ENCODE measurements at regions not wholly inside any gene's neighbourhood (a gene's known extent, or its start where the extent isn't known, plus 50 kb on each side); places are given as distances from the start of the nearest gene placed in this dataset.

DNA sequence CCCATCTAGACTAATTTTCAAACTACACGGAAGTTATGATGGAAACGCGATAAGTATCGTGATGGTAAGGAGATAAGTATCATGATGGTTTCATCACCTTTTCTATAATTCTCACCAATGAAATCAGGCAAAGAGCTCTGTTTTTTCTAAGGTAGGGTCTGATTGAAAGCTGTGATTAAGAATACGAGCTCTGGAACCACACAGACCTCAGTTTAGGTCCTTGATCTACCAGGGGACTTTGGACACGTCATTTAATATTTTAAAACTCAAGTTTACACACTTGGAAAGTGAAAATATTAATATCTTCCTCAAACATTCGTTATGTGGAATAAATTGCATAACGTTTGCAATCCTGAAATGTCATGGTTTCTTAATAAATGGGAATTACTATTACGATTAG is 538.2 kb upstream of the CELF2 start:
- no peak for DNase-seq

DNA sequence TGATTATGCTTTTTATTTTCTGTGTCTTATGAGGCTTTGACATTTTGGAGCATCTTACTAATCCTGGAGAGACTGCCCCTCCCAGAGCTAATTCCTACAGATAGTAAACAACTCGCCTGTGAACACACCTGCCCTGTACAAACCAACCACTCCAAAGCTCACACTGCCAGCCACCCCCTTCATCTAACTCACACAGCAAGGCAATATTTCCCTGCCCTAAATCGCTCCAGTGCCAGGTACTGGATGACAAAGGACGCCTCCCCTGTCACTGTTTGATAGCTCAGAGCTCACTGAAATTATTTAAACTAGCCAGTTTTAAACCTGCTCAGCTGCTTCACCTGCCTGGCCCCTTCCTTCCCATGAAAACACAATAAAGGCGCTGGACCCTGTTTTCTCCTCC is 535.1 kb upstream of the CELF2 start:
- DNase-seq = peak in 1 of 3 experiments; percentile 34

DNA sequence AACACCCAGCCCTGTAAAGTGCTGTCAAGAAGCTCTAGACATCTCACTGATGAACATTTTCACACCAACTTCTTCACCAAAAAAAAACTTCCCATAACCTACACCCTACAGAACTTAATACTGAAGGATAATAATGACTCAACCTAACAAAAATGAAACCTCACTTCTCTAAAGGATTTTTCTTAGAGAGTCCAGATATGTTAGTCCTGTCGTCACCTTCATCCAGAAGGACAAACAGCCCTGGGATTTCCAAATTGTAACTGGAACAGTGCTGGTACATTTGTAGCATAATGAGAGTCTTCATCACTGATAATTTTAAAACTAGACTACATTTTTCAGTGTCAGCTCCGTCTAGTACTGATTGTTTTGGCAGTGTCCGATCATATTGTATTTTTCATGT is 528.6 kb upstream of the CELF2 start:
- no peak for DNase-seq

DNA sequence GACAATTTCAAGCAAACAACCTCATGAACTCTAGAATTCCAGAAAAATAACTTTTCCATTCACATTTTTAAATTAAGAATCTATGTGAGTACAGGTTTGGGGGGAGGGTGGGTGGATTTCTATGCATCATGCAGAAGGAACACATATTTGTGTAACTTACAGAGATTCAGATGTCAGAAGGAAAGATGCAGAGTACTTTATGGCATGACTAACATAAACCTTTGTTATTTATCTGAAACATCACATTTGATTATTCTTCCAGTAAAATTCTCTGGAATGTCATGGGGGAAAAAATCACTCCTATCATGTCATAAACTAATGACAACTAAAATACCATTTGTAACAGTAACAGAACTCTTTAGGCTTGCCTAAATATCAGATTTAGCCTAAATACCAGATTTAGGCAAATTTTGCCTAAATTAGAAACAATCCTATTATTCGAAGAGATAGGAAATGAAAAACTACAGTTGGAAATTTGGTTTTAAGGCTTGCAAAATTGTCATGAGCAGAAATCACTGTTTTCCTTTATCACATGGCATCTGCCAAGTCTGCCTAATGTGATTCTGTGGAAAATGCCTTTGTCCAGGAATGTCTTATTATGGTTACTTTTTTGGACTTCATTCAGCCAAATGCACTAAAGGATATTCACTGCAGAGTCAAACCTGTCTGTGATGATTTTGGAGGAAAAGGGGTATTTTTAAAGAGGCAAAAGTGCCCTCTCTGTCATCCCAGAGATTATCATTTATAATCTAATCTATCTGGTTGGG is 527.7 kb upstream of the CELF2 start:
- no peak for DNase-seq

DNA sequence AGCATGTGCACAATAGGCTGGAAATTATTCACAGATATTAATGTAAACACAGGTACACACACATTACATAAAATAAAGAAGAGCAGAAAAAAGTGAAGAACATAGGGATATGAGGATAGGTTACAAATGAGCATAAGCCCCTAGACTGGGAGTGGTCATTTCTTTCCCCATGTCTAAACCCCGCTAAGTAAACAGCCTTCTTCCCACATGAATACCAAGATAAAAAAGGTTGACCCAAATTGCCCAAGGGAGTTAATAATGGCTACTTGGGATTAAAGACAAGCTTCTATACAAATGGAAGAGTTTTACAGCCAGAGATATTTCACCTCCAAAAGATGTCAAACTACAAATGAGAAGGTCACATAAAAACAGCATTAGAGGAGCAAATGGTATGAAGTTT is 527.1 kb upstream of the CELF2 start:
- no peak for DNase-seq

DNA sequence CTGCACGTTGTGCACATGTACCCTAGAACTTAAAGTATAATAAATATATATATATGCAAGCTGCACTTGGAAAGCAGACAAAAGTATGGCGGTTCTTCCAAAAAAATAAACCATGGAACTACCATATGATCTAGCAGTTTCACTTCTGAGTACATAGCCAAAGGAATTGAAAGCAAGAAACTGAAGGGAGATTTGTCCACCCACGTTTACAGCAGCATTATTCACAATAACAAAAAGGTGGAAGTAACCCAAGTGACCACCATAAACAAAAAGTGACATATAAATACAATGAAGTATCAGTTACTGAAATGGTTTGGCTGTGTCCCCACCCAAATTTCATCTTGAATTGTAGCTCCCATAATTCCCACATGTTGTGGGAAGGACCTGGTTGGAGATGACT is 525.3 kb upstream of the CELF2 start:
- DNase-seq = no peak

DNA sequence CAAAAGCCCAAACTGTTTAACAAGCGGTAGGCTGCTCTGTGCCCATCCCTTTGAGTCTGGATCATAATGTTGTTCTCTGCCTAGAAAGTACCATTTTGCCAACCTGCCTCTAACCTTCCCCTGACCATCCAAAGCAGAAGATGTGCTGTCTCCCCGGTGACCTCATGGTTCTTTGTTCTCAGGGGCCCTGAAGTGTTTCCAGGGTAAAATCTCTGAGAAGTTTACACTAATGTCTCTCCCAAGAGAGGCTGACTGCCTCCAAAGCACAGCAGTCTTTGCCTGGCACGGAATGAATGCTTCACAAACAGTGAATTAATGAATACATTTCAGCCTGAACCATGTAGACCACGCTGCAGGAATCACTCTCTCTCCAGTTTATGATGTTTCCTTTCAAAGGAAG is 523.8 kb upstream of the CELF2 start:
- DNase-seq = no peak

DNA sequence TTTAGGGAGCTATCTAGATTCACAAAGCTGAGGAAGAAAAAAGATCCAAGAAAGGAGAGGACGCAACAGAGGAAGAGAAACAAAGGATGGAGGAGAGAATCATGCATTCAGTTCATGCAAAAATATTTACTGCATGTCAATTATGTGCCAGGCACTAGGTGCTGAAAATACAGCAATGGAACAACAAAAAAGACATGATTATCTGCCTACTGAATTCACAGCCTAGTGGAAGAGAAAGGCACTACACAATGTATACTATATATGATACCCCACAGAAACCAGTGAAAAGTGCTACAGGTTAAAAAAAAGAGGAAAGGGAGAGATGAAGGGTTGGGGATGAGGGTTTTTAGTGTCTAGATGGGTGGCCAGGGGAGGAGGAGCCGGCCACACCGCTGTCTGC is 520.4 kb upstream of the CELF2 start:
- DNase-seq = no peak

DNA sequence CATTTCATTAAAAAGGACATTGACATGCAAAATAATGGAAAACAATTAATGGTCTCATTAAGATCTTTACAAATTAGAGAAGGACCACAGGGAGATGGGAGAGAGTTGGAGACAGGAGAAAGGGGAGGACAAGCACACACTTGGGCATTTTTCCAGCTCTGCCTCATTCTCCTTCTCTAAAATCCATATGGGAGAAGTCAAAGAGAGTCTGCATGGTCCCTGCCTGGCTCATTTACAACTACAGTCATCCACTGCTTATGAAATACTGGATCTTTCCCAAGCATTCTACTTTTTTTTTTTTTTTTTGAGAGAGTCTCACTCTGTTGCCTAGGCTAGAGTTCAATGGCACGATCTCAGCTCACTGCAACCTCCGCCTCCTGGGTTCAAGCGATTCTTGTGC is 518.9 kb upstream of the CELF2 start:
- no peak for DNase-seq

DNA sequence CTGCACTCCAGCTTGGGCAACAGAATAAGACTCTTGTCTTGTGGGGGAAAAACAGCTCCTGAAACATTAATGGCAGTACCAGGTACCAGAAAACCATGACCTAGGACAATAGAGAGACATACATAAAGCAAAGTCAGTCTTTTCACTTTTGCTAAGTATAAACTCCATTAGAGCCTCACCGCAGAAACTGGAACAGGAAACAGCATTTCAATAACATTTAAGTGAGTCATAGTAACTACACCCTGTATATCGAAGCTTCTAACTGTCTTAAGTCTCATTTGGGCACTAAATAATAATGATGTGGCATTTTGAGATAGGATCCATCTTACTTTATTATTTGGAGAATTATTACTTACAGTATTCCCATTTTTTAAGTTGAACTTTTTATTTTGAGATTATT is 517.8 kb upstream of the CELF2 start:
- no peak for DNase-seq

DNA sequence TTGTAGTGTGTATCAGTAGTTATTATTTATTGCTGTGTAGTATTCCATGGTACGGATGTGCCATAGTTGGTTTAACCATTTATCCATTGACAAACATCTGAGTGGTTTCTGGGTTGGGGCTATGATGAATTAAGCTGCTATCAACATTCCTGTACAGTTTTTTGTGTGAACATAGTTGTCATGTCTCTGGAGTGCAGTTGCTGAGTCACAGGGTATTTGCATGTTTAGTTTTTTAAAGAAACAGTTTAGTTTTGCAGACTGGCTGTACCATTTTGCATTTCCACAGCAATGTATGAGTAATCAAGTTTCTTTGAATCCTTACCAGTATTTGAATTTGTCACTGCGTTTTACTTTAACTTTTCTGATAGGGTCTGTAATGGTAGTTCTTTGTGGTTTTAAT is 516.7 kb upstream of the CELF2 start:
- no peak for DNase-seq

DNA sequence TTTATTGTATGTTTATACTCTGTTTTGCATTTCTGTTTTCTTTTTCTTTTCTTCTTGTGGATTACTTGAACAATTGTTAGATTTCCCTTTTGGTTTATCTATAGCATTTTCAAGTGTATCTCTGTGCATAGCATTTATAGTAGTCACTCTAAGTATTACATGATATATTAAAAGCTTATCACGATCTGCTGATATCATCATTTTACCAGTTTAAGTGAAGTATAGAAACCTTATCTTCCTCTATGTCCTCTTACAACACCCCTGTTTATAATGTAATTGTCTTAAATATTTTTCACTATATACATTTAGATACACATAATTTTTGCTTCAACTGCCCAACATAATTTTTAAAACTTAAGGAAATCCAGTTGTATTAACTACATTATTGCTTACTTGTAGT is 513.9 kb upstream of the CELF2 start:
- no peak for DNase-seq

DNA sequence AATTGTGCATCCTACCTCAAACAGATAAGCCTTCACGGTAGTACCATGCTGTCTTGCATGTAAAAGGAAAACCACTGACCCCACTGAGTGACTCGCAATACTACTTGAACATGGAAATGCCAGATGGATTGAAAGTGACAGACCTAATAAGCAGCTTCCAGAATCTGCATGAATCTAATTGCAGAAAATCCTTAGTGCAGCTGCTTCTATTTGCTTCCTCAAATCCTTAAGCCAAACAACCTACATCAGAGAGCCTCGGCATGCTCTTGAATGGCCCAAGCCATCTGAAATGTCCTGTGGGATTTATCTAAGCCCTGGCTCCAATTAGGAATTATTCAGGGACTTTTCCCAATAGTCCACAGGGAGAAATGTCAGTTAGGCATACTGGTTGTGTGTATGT is 509.5 kb upstream of the CELF2 start:
- no peak for DNase-seq

DNA sequence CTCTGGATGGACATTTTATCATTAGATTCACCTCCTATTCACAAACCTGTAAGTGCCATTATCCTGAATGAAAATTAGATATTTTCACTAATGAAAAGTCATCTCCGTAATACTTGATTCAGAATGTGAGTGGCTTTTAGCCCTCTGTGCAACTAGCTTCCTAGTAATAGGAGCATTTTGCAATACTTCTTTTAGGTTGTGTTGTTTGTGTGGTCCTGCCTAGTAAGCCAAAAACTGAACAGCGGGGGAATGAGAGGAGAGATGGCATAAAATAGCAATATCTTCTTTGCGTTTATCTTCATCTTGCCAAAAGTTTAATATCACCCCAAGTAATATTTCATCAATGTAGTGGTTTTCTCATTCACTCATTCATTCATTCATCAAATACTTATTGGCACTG is 507.5 kb upstream of the CELF2 start:
- DNase-seq = no peak

DNA sequence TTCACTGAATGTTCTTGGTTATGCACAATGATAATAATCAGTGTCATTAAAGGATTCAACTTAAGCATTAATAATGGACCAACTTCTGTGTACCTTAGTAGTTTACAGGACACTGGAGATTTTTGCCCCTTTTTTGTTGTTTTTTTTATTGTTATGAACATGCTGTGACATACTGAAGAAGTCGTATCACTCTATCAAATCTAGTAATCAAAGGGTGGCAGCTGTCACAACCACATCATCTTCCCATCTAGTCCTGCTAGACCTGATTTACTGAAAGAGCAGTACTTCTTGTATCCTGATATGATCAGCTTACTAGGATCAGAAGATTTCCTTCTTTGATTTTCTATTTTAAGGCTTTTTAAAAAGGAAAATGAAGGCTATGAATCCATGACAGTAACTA is 504.6 kb upstream of the CELF2 start:
- no peak for DNase-seq

DNA sequence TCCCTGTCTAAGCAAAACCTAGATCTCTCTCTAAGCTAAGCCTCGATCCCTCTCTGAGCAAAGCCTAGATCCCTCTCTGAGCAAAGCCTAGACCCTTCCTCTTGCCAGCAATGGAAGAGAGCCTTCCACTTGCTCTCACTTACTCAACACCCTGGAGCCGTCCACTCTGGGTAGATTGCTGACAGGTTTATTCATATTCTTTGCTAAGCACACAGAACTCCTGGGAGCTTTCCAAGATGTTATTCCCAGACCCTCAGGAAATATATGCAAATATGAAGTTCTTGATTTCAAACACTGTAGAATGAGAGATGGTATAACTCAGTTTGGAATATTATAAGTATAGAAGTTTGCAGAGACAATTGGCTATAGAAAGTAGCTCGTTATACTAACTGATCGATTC is 503.8 kb upstream of the CELF2 start:
- DNase-seq = no peak

DNA sequence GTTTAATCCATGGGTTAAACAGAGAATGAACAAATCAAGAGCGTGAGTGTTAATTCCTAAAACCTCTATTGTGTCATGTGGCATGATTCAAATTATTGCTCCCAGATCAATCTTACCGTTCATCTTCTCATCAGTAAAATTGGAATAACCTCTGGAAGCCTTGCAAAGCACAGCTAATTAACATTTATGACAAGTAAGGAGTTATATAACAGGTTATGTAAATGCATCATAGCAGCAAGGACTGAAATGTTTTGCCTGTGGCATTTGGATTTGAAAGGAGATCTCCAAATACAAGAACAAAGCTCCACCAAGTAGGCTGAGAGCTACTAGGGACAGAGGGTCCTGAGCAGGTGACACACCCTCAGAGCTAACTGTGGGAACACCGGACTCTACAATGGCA is 502.9 kb upstream of the CELF2 start:
- DNase-seq = no peak

DNA sequence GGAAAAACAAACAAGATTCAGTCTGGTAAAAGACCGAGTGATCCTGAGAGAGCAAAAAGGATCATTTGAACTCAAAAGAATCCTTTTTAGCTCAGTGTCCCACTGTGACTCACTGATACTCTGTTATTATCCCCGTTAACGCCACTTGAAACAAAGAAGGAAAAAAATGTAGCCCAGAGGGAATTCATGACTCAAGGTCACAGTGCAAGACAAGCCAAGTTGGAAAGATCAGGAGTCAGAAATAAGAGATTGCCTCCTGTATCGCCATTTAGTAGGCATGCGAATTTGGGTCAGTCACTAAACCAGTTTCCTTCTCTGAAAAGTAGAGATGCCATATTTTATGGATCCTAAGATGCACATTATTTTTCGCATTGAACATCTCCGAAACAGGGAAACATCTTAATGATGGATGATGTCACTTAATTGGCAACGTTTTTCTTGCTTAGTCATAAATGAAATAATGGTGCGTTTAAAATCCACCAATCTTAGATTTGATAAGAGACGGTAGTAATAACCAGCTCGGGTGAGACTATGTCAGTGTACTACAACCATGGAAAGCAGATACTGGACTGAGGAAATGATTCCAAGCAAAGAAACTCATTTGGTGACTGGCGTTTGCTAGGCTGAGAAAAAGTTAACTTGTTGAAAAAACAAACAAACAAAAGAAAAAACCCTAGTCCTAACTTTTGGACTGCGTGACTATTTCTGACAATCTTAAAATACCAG is 502.0 kb upstream of the CELF2 start:
- DNase-seq = no peak

DNA sequence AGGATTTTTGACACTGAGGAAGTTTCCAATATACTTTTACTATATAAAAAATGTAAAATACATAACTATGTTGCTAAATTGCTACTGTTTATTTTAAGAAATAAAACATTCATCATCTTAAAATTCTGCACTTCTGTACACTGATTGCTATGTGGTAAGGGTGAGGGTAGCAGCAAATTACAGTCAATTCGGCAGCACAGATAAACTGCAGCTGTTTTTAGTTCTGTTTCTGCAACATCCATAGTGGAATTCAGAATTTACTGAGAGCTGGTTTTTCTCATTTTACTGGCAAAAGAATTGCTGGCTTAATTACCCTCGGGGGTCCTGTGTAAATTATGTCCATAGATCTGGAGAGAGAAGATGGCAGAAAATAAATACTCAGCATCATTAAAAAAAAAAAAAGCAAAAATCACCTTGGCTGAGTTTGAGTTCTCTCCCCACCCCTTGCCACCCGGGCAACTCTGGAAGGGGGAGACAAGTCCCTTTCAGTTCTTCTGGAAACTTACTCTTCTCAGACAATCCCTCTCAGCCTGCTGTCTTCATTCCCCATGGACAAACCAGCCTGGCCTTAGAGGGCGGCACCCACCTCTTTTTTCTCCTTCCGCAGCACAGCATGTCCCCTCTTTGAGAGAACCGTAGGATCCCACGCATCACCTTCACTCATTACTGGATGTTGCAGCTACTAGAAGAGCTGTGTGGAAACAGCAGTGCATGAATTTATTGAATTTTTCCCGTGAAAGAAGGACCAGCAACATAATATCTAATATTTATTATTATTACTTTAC is 501.1 kb upstream of the CELF2 start:
- DNase-seq = no peak

DNA sequence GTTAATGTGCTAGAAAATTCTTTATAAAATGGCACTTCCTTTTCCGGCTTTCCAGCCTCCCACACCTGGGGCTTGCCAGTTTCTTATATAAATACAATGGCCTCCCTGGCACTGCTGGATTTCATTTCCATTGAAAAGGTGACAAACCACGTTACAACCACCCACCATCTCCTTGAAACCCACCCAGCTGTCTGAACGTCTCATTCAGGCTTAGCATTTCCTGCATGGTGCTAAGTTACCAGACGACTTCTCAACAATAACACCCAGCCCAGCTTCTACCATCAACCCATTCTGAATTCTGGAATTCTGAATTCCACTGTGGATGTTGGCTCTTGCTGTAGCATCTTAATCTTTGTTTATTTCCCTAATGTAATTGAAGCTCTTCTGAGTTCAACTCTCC is 499.8 kb upstream of the CELF2 start:
- no peak for DNase-seq

DNA sequence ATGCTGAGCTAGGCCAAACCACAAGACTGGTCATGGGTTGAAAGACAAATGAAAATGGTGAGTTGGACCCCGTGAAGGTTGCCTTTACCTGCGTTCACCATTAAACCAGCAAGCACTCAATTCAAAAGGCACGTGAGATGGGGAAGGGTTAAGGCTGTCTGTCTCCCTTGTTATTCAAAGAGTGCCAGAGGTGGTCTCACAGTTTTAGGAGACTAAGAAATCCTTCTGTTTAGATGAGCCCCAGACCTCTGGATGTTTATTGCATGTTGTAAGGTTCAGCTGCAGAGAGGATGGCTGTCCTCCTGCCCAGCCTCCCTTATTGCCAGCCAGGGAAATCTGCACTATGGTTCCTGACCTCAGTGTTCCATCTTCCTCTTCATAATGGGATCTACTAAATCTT is 498.0 kb upstream of the CELF2 start:
- DNase-seq = no peak

DNA sequence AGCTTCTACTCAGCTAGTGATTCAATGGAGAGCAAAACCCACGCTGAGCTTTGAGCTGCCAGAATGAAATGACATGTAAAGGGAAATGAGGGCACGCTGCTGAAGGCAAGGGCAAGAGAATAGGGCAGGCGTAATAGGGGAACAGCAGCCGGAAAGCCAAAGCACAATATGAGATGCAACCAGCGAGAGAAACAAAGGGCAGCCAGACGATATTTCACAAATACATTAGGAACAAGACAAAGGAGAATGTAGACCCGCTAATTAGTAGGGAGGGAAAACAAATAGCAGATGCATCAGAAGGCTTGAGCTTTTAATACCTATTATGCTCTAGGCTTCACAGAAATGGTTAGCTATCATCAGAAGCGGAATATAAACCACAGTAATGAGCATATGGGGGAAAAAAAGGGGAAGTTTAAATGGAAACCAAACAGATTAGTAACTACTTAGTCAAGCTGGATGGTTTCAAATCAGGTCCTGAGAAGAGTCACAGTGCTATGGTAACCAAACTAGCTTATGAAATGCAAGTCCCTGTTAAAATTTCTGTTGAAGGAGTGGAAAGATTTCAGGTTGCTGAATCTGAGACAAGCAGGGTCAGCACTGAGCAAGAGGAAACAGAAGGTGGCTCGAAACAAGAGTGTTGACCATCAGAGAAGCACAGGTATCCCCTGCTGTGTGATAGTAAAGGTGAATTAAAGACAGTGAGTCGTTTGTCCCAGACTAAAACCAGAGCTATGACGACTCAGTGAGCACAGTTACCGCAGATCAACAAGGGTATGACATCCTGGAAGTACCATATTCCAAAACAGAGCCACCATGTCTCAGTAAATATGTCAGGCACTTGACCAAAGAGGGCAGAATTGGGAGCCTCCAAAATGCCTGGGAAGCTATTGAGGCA is 496.9 kb upstream of the CELF2 start:
- peak in 1 of 3 experiments; percentile 0 for DNase-seq

DNA sequence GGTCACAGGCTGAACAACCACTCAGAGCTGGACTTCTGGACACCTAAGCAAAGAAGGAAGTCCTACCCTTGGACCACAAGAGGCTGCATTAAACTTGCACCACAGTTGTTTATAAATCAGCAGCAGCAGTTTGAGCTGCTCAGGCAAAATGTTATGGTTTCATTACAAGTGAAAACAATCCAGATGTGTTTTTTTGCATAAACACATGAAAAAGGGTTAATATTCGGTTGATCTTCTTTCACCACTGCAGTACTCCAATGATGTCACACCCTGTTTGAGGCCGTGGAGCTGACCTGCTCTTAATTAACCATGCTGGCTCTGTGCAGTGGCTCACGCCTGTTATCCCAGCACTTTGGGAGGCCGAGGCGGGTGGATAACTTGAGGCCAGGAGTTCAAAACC is 490.8 kb upstream of the CELF2 start:
- DNase-seq = no peak

Data from NCI-H1417 (cell line).